ENCODE measurements at regions not wholly inside any gene's neighbourhood (a gene's known extent, or its start where the extent isn't known, plus 50 kb on each side); places are given as distances from the start of the nearest gene placed in this dataset.

DNA sequence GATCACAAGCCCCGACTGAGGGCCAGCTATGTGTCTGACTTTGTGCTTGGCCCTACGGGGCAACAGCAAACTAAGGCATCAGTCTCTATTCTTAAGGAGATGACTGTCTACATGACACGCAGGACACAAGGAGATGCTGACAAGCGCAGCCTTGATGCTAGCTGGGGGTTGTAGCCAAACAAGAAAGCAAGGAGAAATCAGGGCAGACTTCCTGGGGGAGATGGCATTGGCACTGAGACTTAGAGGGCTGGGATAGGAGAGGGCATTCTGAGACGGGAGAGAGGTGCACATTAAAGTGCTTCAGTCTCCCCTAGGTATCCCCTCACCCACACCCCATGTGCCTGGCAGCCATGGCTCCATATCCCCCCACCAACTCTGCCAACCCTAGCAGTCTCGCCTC lies 210.8 kb upstream of the POU3F1 start:
- TF ChIP-seq, protein P1, sequence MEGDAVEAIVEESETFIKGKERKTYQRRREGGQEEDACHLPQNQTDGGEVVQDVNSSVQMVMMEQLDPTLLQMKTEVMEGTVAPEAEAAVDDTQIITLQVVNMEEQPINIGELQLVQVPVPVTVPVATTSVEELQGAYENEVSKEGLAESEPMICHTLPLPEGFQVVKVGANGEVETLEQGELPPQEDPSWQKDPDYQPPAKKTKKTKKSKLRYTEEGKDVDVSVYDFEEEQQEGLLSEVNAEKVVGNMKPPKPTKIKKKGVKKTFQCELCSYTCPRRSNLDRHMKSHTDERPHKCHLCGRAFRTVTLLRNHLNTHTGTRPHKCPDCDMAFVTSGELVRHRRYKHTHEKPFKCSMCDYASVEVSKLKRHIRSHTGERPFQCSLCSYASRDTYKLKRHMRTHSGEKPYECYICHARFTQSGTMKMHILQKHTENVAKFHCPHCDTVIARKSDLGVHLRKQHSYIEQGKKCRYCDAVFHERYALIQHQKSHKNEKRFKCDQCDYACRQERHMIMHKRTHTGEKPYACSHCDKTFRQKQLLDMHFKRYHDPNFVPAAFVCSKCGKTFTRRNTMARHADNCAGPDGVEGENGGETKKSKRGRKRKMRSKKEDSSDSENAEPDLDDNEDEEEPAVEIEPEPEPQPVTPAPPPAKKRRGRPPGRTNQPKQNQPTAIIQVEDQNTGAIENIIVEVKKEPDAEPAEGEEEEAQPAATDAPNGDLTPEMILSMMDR (IDR thresholded peaks at IDR 0.05; ENCODE audit: low read depth, low read length, poor library complexity, severe bottlenecking), result no peak
- TF ChIP-seq EZH2phosphoT487 (IDR thresholded peaks at IDR 0.05; ENCODE audit: borderline replicate concordance, low read length), result no peak

Data from DOHH2 (cell line).